Body of pancreas (tissue), 4 donors: ENCODE measurements at regions not wholly inside any gene's neighbourhood (a gene's known extent, or its start where the extent isn't known, plus 50 kb on each side); places are given as distances from the start of the nearest gene placed in this dataset.

ENCODE experiments used
- ATAC-seq: fragments of 150-250 bp; one replicate; pipeline ENCODE4 v1.9.1; 2016
- DNase-seq, 4 donors: peaks; one replicate each; pipeline ENCODE4 v3.0.0-alpha.2; 2019
- H3K27ac ChIP-seq, 4 donors: fragments of 200-600 bp; sonication (generic); 1 replicate in 3 of 4; 2 replicates in 1 of 4; pipeline versions ENCODE4 v1.5.1 to v1.6.1; 2016 to 2019; ENCODE audit warnings: mild to moderate bottlenecking in 1 of 4, mixed read lengths in 1 of 4, moderate library complexity in 1 of 4
- H3K27me3 ChIP-seq, 2 donors: fragments of 200-600 bp; sonication (generic); one replicate each; pipeline ENCODE4 v1.6.0; 2016; ENCODE audit warnings: mild to moderate bottlenecking in 1 of 2
- H3K36me3 ChIP-seq, 2 donors: fragments of 200-600 bp; sonication (generic); replicated peaks in 1 of 2; 2 replicates each; pipeline ENCODE4 v1.5.1; 2016; ENCODE audit warnings: low read depth in 2 of 2; ENCODE audit not compliant: insufficient read depth in 1 of 2
- H3K4me1 ChIP-seq: fragments of 200-600 bp; sonication (generic); one replicate; pipeline ENCODE4 v1.6.0; 2016
- H3K4me3 ChIP-seq, 2 donors: fragments of 200-600 bp; sonication (generic); 1 replicate in 1 of 2; 2 replicates in 1 of 2; pipeline ENCODE4 v1.5.1; 2016 to 2019
- H3K9me3 ChIP-seq, 3 donors: fragments of 200-600 bp; sonication (generic); 1 replicate in 2 of 3; 2 replicates in 1 of 3; pipeline ENCODE4 v1.5.1; 2016
- POLR2A ChIP-seq, 3 donors: fragments of 450-650 bp; IDR thresholded peaks; one replicate each; pipeline ENCODE4 v1.6.1; 2016; ENCODE audit warnings: antibody characterized with exemption in 3 of 3, mild to moderate bottlenecking in 2 of 3
- WGBS, 2 donors: methylation state at CpG; one replicate each; pipeline ENCODE4 v1.1.5; 2017; 5-methylcytosine and 5-hydroxymethylcytosine counted together
- intact Hi-C: fragments of 100-400 bp; cut with DNase I; formaldehyde crosslinking; loops from one replicate; pipeline ENCODE4 v1.15.1; 2023
- TF ChIP-seq, protein P1 (sequence below), 7 experiments: fragments of 450-650 bp in 4 of 7; fragments of 200-600 bp in 3 of 7; sonication (generic) in 3 of 7; IDR thresholded peaks; one replicate each; pipeline ENCODE4 v1.5.1; 2016 to 2019; ENCODE audit warnings: antibody characterized with exemption in 7 of 7

DNA sequence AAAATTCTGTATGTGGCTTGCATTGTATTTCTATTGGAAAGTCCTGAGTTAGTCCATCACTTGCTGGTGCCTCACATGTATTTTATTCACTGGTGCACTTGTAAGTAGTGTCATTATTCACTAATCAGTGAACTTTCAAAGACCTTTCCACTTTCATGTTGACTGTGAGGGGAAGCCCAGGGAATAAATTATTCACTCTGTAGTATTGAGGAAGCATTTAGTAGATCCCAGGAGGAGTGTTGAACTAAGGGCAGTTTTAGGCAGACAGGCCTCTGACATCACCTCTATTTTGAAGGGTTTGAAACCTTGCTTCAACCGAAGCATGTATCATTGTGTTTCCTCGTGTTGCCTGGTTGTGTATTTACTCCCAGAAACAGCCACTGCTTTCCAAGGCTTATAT is 705.4 kb upstream of the RIOK2 start:
- Histone ChIP-seq H3K9me3 (no peaks in the 10 kb centered on the region), H3K4me1 (no peaks in the 10 kb centered on the region), H3K4me3 (no peak overlapping the region), H3K27me3 (no peaks in the 10 kb centered on the region), H3K36me3 (no peaks in the 10 kb centered on the region), H3K27ac (no peak overlapping the region)
- ATAC-seq: no peak
- intact Hi-C loops: no loop called here
- no peak for DNase-seq
- 64 to 69% methylated on average over 2 of the region's 2 CpGs for WGBS, 2 donors
- TF ChIP-seq, protein P1, sequence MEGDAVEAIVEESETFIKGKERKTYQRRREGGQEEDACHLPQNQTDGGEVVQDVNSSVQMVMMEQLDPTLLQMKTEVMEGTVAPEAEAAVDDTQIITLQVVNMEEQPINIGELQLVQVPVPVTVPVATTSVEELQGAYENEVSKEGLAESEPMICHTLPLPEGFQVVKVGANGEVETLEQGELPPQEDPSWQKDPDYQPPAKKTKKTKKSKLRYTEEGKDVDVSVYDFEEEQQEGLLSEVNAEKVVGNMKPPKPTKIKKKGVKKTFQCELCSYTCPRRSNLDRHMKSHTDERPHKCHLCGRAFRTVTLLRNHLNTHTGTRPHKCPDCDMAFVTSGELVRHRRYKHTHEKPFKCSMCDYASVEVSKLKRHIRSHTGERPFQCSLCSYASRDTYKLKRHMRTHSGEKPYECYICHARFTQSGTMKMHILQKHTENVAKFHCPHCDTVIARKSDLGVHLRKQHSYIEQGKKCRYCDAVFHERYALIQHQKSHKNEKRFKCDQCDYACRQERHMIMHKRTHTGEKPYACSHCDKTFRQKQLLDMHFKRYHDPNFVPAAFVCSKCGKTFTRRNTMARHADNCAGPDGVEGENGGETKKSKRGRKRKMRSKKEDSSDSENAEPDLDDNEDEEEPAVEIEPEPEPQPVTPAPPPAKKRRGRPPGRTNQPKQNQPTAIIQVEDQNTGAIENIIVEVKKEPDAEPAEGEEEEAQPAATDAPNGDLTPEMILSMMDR (IDR thresholded peaks at IDR 0.05): no peak
- TF ChIP-seq POLR2A (IDR thresholded peaks at IDR 0.05): no peak

DNA sequence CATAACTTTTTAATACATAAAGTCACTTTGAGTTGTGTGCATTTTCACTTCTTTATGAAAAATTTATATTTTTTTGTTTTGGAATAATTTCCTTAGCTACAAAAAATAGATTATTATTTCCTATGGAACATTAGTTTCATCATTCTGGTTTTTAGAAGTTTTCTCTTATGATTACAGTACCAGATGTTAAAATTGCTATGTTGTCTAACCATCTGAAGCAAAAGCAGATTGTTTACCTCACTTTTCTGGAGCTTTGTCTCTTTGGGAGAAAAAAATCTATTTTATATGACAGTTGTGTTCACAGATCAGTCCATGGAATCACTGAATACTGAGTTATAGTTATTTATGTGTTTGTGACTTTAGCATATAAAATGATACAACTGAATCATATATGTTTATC is 708.9 kb upstream of the RIOK2 start:
- no peaks in the 10 kb centered on the region for H3K4me1 ChIP-seq
- intact Hi-C loops: no loop called here
- H3K9me3 ChIP-seq: no peaks in the 10 kb centered on the region
- DNase-seq (no peak), ATAC-seq (no peak)
- H3K4me3 ChIP-seq: no peak overlapping the region
- H3K36me3 ChIP-seq: no peaks in the 10 kb centered on the region
- TF ChIP-seq, protein P1 (IDR thresholded peaks at IDR 0.05): no peak
- TF ChIP-seq POLR2A (IDR thresholded peaks at IDR 0.05): no peak
- no peak overlapping the region for H3K27ac ChIP-seq
- H3K27me3 ChIP-seq: no peaks in the 10 kb centered on the region

DNA sequence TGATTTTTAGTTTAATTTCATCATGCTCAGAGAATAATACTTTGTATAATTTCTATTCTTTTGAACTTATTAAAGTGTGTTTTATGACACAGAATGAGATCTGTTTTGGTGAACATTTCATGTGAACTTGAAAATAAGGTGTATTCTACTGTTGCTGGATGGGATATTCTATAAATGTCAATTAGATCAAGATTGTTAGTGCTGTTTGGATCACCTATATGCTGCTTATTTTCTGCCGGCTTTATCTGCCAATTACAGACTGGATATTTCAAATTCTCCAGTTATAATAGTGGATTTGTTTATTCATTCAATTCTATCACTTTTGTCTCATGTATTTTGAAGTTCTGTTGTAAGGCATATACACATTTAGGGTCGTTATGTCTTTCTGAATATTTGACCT is 720.7 kb upstream of the RIOK2 start:
- Histone ChIP-seq H3K9me3 (no peaks in the 10 kb centered on the region), H3K27ac (no peak overlapping the region), H3K4me3 (no peak overlapping the region), H3K27me3 (no peaks in the 10 kb centered on the region), H3K4me1 (no peaks in the 10 kb centered on the region), H3K36me3 (no peaks in the 10 kb centered on the region)
- ATAC-seq (no peak), DNase-seq (no peak)
- TF ChIP-seq, protein P1 (IDR thresholded peaks at IDR 0.05): no peak
- TF ChIP-seq POLR2A (IDR thresholded peaks at IDR 0.05): no peak
- intact Hi-C loops: no loop called here
- 67 to 84% methylated on average over 2 of the region's 2 CpGs for WGBS, 2 donors

DNA sequence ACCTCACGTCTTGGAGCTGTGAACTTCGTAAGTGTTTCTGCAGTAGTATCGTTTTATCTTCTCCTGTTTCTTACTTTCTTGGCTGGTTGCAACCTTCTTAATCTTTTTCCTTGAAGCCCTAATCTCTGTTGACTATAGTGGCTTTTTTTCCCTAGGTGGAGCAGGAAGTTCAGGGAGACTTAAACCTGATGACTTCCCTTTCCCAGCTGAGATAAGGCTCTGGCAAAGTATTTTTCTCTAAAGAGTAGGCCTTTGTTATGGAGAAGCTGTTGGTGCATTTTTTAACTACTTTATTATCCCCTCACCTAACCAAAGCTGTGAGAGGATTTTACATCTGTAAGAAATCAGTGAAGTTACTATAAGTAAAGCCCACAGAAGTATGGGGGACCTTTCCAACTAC is 723.1 kb upstream of the RIOK2 start:
- TF ChIP-seq POLR2A (IDR thresholded peaks at IDR 0.05): no peak
- TF ChIP-seq, protein P1 (IDR thresholded peaks at IDR 0.05): no peak
- intact Hi-C loops: no loop called here
- Histone ChIP-seq H3K4me1 (no peaks in the 10 kb centered on the region), H3K9me3 (no peaks in the 10 kb centered on the region), H3K4me3 (no peak overlapping the region), H3K36me3 (no peaks in the 10 kb centered on the region), H3K27ac (no peak overlapping the region), H3K27me3 (no peaks in the 10 kb centered on the region)
- DNase-seq (no peak), ATAC-seq (no peak)
- WGBS, 2 donors: 32 to 35% methylated on average over 3 of the region's 3 CpGs

DNA sequence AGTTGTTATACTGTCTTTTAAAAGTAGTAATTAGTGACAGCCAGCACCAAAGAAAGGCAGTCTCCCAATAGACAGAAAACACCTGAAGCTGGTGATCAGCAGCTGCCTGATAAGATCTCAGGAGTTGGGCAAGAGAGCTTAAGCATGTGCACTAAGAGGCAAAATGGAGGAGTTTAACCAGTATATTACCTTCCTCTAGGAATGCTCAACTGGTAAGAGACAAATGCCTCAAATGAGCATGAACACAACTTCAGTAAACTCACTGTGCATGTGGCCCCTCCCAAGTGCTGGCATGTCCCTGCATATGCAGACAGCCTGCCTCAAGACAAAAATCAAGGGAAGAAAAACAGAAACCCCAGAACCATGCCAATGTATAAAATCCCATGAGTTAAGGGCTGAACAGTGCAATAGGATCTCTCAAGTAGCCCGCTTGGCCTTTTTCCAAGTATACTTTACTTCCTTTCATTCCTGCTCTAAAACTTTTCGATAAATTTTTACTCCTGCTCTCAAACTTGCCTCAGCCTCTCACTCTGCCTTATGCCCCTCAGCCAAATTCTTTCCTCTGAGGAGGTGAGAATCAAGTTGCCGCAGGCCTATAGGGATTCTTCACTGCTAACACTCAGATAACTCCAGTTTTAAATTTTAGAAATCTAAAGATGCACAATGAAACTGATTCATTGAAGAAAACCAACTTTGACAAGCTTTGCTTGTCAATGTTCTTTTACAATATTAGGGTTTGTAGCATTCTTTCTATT is 724.8 kb upstream of the RIOK2 start:
- DNase-seq: no peak
- Histone ChIP-seq H3K27me3 (no peaks in the 10 kb centered on the region), H3K27ac (no peak overlapping the region), H3K4me3 (no peak overlapping the region), H3K36me3 (no peaks in the 10 kb centered on the region), H3K9me3 (no peaks in the 10 kb centered on the region), H3K4me1 (no peaks in the 10 kb centered on the region)
- 92 to 93% methylated on average over 3 of the region's 3 CpGs for WGBS, 2 donors
- TF ChIP-seq, protein P1 (IDR thresholded peaks at IDR 0.05): no peak
- TF ChIP-seq POLR2A (IDR thresholded peaks at IDR 0.05): no peak
- ATAC-seq: no peak
- intact Hi-C loops: no loop called here
